ENCODE measurements at regions not wholly inside any gene's neighbourhood (a gene's known extent, or its start where the extent isn't known, plus 50 kb on each side); places are given as distances from the start of the nearest gene placed in this dataset.

DNA sequence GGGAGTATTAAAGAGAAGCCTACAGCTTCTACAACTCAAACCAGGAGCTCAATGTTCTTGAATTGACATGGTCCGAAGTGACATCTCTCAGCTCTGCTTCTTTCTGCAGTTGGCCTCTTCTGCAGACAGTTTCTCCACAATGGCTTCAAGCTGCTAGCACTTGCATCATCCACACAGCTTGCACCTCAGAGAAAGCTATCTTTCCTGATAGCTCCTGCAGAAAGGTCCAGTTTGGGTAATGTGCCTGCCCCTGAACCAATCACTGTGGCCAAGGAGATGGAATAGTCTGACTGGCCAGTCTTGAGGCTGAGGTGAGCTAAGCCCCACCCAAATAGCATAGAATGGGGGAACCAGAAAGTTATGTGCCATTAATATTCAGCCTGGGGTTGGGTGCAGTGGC, 95.8 kb upstream of the ABCA1 start:
- Histone ChIP-seq H3K27me3 (no peaks in the 10 kb centered on the region), H3K36me3 (no peaks in the 10 kb centered on the region), H3K27ac (no peak overlapping the region), H3K4me1 (no peaks in the 10 kb centered on the region), H3K4me3 (no peak overlapping the region), H3K9me3 (no peaks in the 10 kb centered on the region)
- TF ChIP-seq, protein P1, sequence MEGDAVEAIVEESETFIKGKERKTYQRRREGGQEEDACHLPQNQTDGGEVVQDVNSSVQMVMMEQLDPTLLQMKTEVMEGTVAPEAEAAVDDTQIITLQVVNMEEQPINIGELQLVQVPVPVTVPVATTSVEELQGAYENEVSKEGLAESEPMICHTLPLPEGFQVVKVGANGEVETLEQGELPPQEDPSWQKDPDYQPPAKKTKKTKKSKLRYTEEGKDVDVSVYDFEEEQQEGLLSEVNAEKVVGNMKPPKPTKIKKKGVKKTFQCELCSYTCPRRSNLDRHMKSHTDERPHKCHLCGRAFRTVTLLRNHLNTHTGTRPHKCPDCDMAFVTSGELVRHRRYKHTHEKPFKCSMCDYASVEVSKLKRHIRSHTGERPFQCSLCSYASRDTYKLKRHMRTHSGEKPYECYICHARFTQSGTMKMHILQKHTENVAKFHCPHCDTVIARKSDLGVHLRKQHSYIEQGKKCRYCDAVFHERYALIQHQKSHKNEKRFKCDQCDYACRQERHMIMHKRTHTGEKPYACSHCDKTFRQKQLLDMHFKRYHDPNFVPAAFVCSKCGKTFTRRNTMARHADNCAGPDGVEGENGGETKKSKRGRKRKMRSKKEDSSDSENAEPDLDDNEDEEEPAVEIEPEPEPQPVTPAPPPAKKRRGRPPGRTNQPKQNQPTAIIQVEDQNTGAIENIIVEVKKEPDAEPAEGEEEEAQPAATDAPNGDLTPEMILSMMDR (IDR thresholded peaks at IDR 0.05) = no peak
- no peak for DNase-seq
- intact Hi-C loops (cut with DNase I; ENCODE audit: low total_unique reads) = no loop called here

DNA sequence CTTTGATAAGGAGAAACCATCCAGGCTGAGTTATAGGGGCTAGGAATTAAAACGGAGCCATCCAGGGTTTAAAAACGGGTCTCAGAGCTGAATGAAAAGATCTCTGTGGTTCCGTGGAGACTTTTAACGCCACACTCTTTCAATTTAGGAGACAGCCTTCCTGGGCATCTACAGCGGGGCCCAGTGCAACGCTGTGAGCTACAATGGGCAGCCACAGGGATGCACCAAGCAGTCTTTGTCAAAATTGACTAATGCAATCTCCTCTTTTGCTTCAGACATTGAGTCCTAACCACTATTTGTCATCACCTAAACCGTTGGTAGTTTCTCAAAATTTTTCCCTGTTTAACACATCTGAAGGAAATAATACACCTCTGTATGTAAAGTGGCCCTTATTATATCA, 96.6 kb upstream of the ABCA1 start:
- Histone ChIP-seq H3K27me3 (no peaks in the 10 kb centered on the region), H3K9me3 (no peaks in the 10 kb centered on the region), H3K4me1 (no peaks in the 10 kb centered on the region), H3K27ac (no peak overlapping the region), H3K4me3 (no peak overlapping the region), H3K36me3 (no peaks in the 10 kb centered on the region)
- intact Hi-C loops (cut with DNase I; ENCODE audit: low total_unique reads) = no loop called here
- TF ChIP-seq, protein P1 (IDR thresholded peaks at IDR 0.05) = no peak
- no peak for DNase-seq

DNA sequence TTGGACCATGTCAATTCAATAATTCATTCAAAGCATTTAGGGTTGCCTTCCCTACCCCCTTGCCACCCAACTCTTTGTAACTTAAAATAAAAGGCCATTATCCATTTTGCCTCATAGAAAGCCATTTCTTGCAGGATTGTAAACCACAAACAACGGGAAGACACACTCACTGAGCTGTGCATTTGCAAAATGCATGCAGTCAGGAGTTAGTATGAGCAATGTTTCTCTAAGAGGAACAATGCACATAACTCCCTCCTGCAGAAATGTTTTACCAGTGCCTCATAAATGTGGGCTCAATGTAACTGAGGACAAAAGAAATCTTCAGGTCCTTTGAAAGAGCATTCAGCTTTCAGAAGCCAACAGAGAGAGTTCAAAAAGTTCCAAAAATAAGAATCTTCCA, 98.5 kb upstream of the ABCA1 start:
- Histone ChIP-seq H3K27ac (no peak overlapping the region), H3K4me3 (no peak overlapping the region), H3K27me3 (no peaks in the 10 kb centered on the region), H3K9me3 (no peaks in the 10 kb centered on the region), H3K36me3 (no peaks in the 10 kb centered on the region), H3K4me1 (no peaks in the 10 kb centered on the region)
- TF ChIP-seq, protein P1 (IDR thresholded peaks at IDR 0.05) = no peak
- intact Hi-C loops (cut with DNase I; ENCODE audit: low total_unique reads) = no loop called here
- no peak for DNase-seq

DNA sequence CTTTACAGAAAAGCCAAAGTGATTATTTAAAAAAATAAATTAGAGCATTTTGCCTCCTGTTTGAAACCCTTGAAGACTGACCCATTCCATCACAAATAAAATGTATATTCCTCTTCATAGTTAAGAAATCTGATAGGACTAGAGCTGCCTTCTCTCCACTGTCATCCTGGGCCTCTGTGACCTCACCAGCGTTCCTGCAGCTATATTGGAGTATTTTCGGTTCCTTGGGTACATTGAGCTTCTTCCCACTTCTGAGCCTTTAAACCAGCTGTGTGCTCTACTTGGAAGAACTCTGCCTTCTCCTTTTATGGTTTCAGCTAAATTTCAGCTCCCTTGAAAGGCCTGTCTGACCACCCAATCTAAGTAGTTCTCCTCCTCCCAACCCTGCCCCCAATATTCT, 99.1 kb upstream of the ABCA1 start:
- Histone ChIP-seq H3K9me3 (no peaks in the 10 kb centered on the region), H3K27me3 (no peaks in the 10 kb centered on the region), H3K4me3 (no peak overlapping the region), H3K36me3 (no peaks in the 10 kb centered on the region), H3K27ac (no peak overlapping the region), H3K4me1 (no peaks in the 10 kb centered on the region)
- TF ChIP-seq, protein P1 (IDR thresholded peaks at IDR 0.05) = no peak
- intact Hi-C loops (cut with DNase I; ENCODE audit: low total_unique reads) = no loop called here
- DNase-seq = no peak

DNA sequence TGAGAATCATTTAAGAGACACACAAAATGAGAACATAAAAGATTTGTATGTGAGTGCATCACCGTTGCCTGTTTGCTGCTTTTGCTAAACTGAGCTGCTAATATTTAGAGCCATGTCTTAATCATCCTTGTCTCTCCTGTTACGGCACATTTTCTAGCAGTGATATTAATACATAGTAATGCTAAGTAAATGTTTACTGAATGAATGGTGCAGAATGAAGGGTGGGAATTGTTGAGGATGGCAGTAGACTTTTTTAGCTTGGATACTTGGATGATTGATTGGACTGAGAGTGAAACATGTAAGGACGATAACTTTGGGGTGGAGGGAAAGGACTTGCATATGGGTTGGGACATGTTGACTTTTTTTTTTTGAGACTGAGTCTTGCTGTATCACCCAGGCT, 102.3 kb upstream of the ABCA1 start:
- Histone ChIP-seq H3K27ac (no peak overlapping the region), H3K4me3 (no peak overlapping the region), H3K9me3 (no peaks in the 10 kb centered on the region), H3K36me3 (no peaks in the 10 kb centered on the region), H3K27me3 (no peaks in the 10 kb centered on the region), H3K4me1 (no peaks in the 10 kb centered on the region)
- no peak for DNase-seq
- TF ChIP-seq, protein P1 (IDR thresholded peaks at IDR 0.05) = no peak
- intact Hi-C loops (cut with DNase I; ENCODE audit: low total_unique reads) = no loop called here

DNA sequence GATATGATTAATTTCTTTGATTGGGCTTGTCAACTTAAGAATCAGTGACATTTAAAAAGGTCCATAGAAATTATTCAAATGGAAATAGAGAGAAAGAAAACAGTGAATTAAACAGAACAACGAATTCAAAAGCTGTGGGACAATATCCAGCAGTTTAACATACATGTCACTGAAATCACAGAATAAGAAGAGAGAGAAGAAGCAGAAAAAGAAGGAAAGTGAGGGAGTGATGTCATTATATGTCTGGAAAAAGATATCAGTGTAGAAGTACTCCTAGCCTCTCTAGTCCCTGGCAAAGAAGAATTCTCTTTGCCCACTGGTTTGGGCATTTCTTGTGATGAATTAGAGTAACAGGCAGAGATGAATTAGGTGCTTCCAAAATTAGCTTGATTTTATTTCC, 109.2 kb upstream of the ABCA1 start:
- H3K36me3 ChIP-seq = no peaks in the 10 kb centered on the region
- intact Hi-C loops (cut with DNase I; ENCODE audit: low total_unique reads) = no loop called here
- no peaks in the 10 kb centered on the region for H3K9me3 ChIP-seq
- H3K4me3 ChIP-seq = no peak overlapping the region
- no peaks in the 10 kb centered on the region for H3K27me3 ChIP-seq
- no peak for DNase-seq
- TF ChIP-seq, protein P1 (IDR thresholded peaks at IDR 0.05) = no peak
- H3K4me1 ChIP-seq = no peaks in the 10 kb centered on the region
- H3K27ac ChIP-seq = no peak overlapping the region
